ENCODE measurements at regions not wholly inside any gene's neighbourhood (a gene's known extent, or its start where the extent isn't known, plus 50 kb on each side); places are given as distances from the start of the nearest gene placed in this dataset.

- no peaks in the 10 kb centered on the region for H3K9me3 ChIP-seq (ENCODE audit: insufficient read depth, low read depth, low read length)
Observed at GRCh38 chr16:9434659-9435058, 343.2 kb downstream of the HAPSTR1 start.

DNA sequence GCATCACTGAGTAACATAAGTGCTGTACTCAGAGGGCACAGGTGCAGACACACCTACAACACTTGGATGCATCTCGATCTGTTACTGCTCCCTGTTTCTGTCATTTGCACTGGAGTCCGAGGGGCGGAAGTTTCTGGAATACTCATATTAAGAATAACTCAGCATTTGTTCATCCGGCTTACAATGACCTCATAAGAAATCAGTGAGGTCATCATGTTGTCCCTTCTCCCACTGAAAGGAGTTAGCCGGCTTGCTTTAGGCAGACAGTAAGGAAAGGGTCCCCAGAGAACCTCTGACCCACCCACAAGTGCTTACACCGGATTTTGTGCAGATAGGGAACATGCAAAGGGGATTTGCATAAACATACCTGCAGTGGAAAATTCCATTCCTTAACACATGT lies 344.7 kb downstream of the HAPSTR1 start:
- Histone ChIP-seq H2BK120ac (ENCODE audit: insufficient read depth, low read length, poor library complexity) (no peak overlapping the region), H2BK5ac (ENCODE audit: low read depth, low read length, poor library complexity) (no peak overlapping the region), H4K12ac (ENCODE audit: low read depth, low read length) (no peak overlapping the region), H2BK12ac (ENCODE audit: low read length) (no peak overlapping the region), H3K4me1 (ENCODE audit: control insufficient read depth in 1 of 2, insufficient read depth in 2 of 2, low read length in 2 of 2) (peaks cover 0 to 3% of the 10 kb centered on the region in 2 experiments), H4K8ac (ENCODE audit: low read depth, low read length) (no peak overlapping the region), H3K27ac (ENCODE audit: low read depth, low read length) (no peak overlapping the region), H3K27me3 (ENCODE audit: insufficient read depth, low read length) (no peaks in the 10 kb centered on the region), H4K91ac (ENCODE audit: low read depth, low read length) (no peak overlapping the region), H3K4me3 (ENCODE audit: low read depth, low read length) (no peak overlapping the region), H3K4me2 (ENCODE audit: low read length) (no peak overlapping the region), H2AK5ac (ENCODE audit: low read length) (no peak overlapping the region), H3K79me1 (ENCODE audit: low read length) (no peaks in the 10 kb centered on the region), H3K4ac (ENCODE audit: low read depth, low read length) (no peak overlapping the region), H3K9me3 (ENCODE audit: insufficient read depth, low read depth, low read length) (peaks cover 2% of the 10 kb centered on the region), H3K14ac (ENCODE audit: low read length) (no peak overlapping the region), H3K36me3 (ENCODE audit: control insufficient read depth in 1 of 2, insufficient read depth in 2 of 2, low read length in 2 of 2) (no peaks in the 10 kb centered on the region), H3K9ac (ENCODE audit: low read length) (no peak overlapping the region), H3K23ac (ENCODE audit: low read length) (no peak overlapping the region), H2AFZ (ENCODE audit: insufficient read depth, low read length, poor library complexity) (no peak overlapping the region), H3K79me2 (ENCODE audit: control insufficient read depth, insufficient read depth, low read length, poor library complexity) (no peaks in the 10 kb centered on the region), H3K18ac (ENCODE audit: low read length) (no peak overlapping the region)
- no CpG with 5 or more reads among the region's 6 CpGs for WGBS (ENCODE audit: extremely low coverage, insufficient coverage, insufficient read length)
- DNase-seq, result no peak

More at GRCh38 chr16:9434659-9435058, 343.2 kb downstream of the HAPSTR1 start:
- no peak overlapping the region for H3K14ac ChIP-seq (ENCODE audit: low read length)
- H3K4me3 ChIP-seq (ENCODE audit: low read depth, low read length), result no peak overlapping the region
- H2BK12ac ChIP-seq (ENCODE audit: low read length), result no peak overlapping the region
- no CpG with 5 or more reads among the region's 2 CpGs for WGBS (ENCODE audit: extremely low coverage, insufficient coverage, insufficient read length)
- no peaks in the 10 kb centered on the region for H3K79me2 ChIP-seq (ENCODE audit: control insufficient read depth, insufficient read depth, low read length, poor library complexity)
- H4K91ac ChIP-seq (ENCODE audit: low read depth, low read length), result no peak overlapping the region
- no peaks in the 10 kb centered on the region for H3K36me3 ChIP-seq (ENCODE audit: control insufficient read depth in 1 of 2, insufficient read depth in 2 of 2, low read length in 2 of 2)
- H2BK5ac ChIP-seq (ENCODE audit: low read depth, low read length, poor library complexity), result no peak overlapping the region
- H4K12ac ChIP-seq (ENCODE audit: low read depth, low read length), result no peak overlapping the region
- H2AFZ ChIP-seq (ENCODE audit: insufficient read depth, low read length, poor library complexity), result no peak overlapping the region
- H2AK5ac ChIP-seq (ENCODE audit: low read length), result no peak overlapping the region
- H3K4me2 ChIP-seq (ENCODE audit: low read length), result no peak overlapping the region
- H3K27me3 ChIP-seq (ENCODE audit: insufficient read depth, low read length), result no peaks in the 10 kb centered on the region
- H4K8ac ChIP-seq (ENCODE audit: low read depth, low read length), result no peak overlapping the region
- DNase-seq, result no peak
- H3K9ac ChIP-seq (ENCODE audit: low read length), result no peak overlapping the region
- no peak overlapping the region for H2BK120ac ChIP-seq (ENCODE audit: insufficient read depth, low read length, poor library complexity)
- no peak overlapping the region for H3K27ac ChIP-seq (ENCODE audit: low read depth, low read length)
- no peaks in the 10 kb centered on the region for H3K79me1 ChIP-seq (ENCODE audit: low read length)
- H3K4me1 ChIP-seq (ENCODE audit: control insufficient read depth in 1 of 2, insufficient read depth in 2 of 2, low read length in 2 of 2), result no peaks in the 10 kb centered on the region
- no peak overlapping the region for H3K4ac ChIP-seq (ENCODE audit: low read depth, low read length)
- no peak overlapping the region for H3K23ac ChIP-seq (ENCODE audit: low read length)
- H3K18ac ChIP-seq (ENCODE audit: low read length), result no peak overlapping the region

DNA sequence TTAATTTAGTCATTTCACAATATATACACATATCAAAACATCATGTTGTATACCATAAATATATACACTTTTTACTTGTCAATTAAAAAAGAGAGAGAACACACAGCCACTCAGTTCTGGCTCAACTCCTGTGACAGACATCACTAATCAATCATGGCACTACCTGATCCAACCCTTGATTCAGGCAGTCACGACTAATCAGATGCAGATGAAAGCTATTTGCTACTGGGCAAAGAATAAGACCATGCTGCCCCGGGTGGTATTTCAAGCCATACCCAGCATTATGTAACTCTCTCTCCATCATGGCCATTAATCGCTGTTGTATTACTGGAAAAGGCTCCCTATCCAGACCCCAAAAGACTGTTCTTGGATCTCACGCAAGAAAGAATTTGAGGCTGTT lies 345.7 kb downstream of the HAPSTR1 start:
- Histone ChIP-seq H3K9me3 (ENCODE audit: insufficient read depth, low read depth, low read length) (peaks cover 2% of the 10 kb centered on the region), H4K8ac (ENCODE audit: low read depth, low read length) (no peak overlapping the region), H3K27me3 (ENCODE audit: insufficient read depth, low read length) (no peaks in the 10 kb centered on the region), H3K4me2 (ENCODE audit: low read length) (no peak overlapping the region), H2BK5ac (ENCODE audit: low read depth, low read length, poor library complexity) (no peak overlapping the region), H3K18ac (ENCODE audit: low read length) (no peak overlapping the region), H3K4me3 (ENCODE audit: low read depth, low read length) (no peak overlapping the region), H3K79me1 (ENCODE audit: low read length) (no peaks in the 10 kb centered on the region), H3K23ac (ENCODE audit: low read length) (no peak overlapping the region), H2BK120ac (ENCODE audit: insufficient read depth, low read length, poor library complexity) (no peak overlapping the region), H3K4ac (ENCODE audit: low read depth, low read length) (no peak overlapping the region), H3K4me1 (ENCODE audit: control insufficient read depth in 1 of 2, insufficient read depth in 2 of 2, low read length in 2 of 2) (peaks cover 0 to 3% of the 10 kb centered on the region in 2 experiments), H4K91ac (ENCODE audit: low read depth, low read length) (no peak overlapping the region), H2AK5ac (ENCODE audit: low read length) (no peak overlapping the region), H2AFZ (ENCODE audit: insufficient read depth, low read length, poor library complexity) (no peak overlapping the region), H4K12ac (ENCODE audit: low read depth, low read length) (no peak overlapping the region), H3K36me3 (ENCODE audit: control insufficient read depth in 1 of 2, insufficient read depth in 2 of 2, low read length in 2 of 2) (no peaks in the 10 kb centered on the region), H3K9ac (ENCODE audit: low read length) (no peak overlapping the region), H2BK12ac (ENCODE audit: low read length) (no peak overlapping the region), H3K79me2 (ENCODE audit: control insufficient read depth, insufficient read depth, low read length, poor library complexity) (no peaks in the 10 kb centered on the region), H3K27ac (ENCODE audit: low read depth, low read length) (no peak overlapping the region), H3K14ac (ENCODE audit: low read length) (no peak overlapping the region)
- DNase-seq, result no peak
- no CpG with 5 or more reads among the region's 4 CpGs for WGBS (ENCODE audit: extremely low coverage, insufficient coverage, insufficient read length)

GRCh38 chr16:9438991-9439390 lies 347.5 kb downstream of the HAPSTR1 start:
- Histone ChIP-seq H3K4me3 (ENCODE audit: low read depth, low read length) (no peak overlapping the region), H3K4me2 (ENCODE audit: low read length) (no peak overlapping the region), H3K23ac (ENCODE audit: low read length) (no peak overlapping the region), H3K14ac (ENCODE audit: low read length) (no peak overlapping the region), H4K91ac (ENCODE audit: low read depth, low read length) (no peak overlapping the region), H3K4ac (ENCODE audit: low read depth, low read length) (no peak overlapping the region), H3K9me3 (ENCODE audit: insufficient read depth, low read depth, low read length) (peaks cover 2% of the 10 kb centered on the region), H2BK120ac (ENCODE audit: insufficient read depth, low read length, poor library complexity) (no peak overlapping the region), H2AFZ (ENCODE audit: insufficient read depth, low read length, poor library complexity) (no peak overlapping the region), H3K27ac (ENCODE audit: low read depth, low read length) (no peak overlapping the region), H3K4me1 (ENCODE audit: control insufficient read depth in 1 of 2, insufficient read depth in 2 of 2, low read length in 2 of 2) (peaks cover 0 to 3% of the 10 kb centered on the region in 2 experiments), H3K18ac (ENCODE audit: low read length) (no peak overlapping the region), H3K79me1 (ENCODE audit: low read length) (no peaks in the 10 kb centered on the region), H4K12ac (ENCODE audit: low read depth, low read length) (no peak overlapping the region), H3K27me3 (ENCODE audit: insufficient read depth, low read length) (no peaks in the 10 kb centered on the region), H4K8ac (ENCODE audit: low read depth, low read length) (no peak overlapping the region), H3K36me3 (ENCODE audit: control insufficient read depth in 1 of 2, insufficient read depth in 2 of 2, low read length in 2 of 2) (no peaks in the 10 kb centered on the region), H3K9ac (ENCODE audit: low read length) (no peak overlapping the region), H2BK12ac (ENCODE audit: low read length) (no peak overlapping the region), H2AK5ac (ENCODE audit: low read length) (no peak overlapping the region), H3K79me2 (ENCODE audit: control insufficient read depth, insufficient read depth, low read length, poor library complexity) (no peaks in the 10 kb centered on the region), H2BK5ac (ENCODE audit: low read depth, low read length, poor library complexity) (no peak overlapping the region)
- no CpG with 5 or more reads among the region's 1 CpG for WGBS (ENCODE audit: extremely low coverage, insufficient coverage, insufficient read length)
- no peak for DNase-seq
